Stimulated activated CD4-positive, alpha-beta T cell treated with anti-CD3 and anti-CD28 coated beads, Interleukin-1b, Interleukin-23, amount 100 ng/mL, for 24 hours (primary cell): ENCODE measurements at regions not wholly inside any gene's neighbourhood (a gene's known extent, or its start where the extent isn't known, plus 50 kb on each side); places are given as distances from the start of the nearest gene placed in this dataset.

Experiments used
- DNase-seq, 4 experiments: peaks; one replicate each; pipeline ENCODE4 v3.0.0-alpha.2; 2020; ENCODE audit warnings: low read depth in 4 of 4, low spot score in 1 of 4

DNA sequence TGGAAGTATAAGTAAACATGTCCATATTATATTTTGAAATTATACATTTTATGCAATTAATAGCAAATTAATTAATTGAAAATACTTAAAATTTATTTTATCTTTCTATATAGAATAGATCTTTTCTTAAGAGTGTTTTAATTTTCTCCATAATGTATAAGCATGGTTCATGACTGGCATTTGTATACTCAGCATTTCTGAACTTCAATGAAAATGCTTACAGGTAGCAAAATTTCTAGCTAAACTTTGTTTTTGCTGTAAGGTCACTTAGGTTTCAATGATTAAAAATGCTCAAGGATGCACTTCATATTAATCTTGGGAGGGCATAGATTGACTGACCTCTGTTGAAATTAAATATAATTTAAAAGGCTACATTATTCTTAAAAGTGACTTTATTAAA, 1108.1 kb downstream of the BRINP3 start:
- DNase-seq, result no peak

DNA sequence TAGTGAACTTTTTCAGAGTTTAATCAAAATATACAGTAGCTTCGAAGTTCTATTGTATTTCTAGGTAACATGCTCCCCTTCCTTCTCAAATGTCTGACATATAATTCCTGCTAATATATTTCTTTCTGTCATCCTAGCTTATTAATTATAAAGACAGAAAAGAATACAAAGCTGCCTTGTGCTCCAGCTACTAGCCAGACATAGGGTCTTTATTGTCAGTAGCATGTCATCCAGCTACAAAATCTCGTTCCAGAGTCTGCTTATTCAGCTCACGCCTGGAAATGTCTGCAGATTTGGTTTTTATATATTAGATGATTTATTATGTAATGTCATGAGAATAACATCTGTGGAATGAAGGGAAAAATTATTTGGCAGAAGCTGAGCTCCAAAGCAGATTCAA, 1102.8 kb downstream of the BRINP3 start:
- DNase-seq, result no peak

- DNase-seq, result no peak
Measured at GRCh38 chr1:189405419-189405818, 1072.2 kb downstream of the BRINP3 start.

DNA sequence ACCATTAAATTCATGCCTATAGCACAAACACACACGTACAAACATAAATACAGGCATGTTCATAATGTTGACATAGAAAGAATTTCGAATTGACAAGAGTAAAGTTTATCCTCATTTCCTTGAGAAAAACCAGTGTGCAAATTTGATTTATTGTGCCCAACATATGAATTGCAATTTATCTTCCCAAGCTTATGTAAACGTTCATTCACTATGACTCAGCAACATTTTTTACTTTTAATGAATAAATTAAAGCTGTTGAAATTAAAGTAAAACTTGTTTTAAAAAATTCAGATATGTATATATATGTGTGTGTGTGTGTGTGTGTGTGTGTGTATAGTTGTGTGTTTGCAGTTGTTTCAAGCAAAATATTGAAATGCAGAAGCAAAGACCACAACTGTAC, 1067.9 kb downstream of the BRINP3 start:
- DNase-seq, result no peak

GRCh38 chr1:189424746-189425331, 1052.8 kb downstream of the BRINP3 start:
- DNase-seq, result no peak

DNA sequence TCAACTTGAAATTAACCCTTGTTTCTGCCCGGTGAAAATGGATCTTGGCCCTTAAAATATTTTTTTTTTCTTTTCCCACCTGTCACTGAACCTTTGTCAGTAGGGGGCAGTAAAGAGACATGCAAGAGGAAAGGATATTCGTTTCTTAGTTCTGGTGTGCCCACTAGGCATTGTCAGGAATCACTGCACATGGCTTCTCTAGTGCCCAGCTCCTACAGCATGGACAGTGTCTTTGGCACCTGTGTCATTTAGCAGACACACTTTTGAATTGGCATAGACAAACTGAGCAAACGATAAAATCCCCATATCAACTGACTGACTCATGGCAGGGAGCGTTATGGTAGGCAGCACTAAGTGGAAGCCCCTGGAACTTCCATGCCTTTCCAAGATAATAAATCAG, 1048.1 kb downstream of the BRINP3 start:
- no peak for DNase-seq

DNA sequence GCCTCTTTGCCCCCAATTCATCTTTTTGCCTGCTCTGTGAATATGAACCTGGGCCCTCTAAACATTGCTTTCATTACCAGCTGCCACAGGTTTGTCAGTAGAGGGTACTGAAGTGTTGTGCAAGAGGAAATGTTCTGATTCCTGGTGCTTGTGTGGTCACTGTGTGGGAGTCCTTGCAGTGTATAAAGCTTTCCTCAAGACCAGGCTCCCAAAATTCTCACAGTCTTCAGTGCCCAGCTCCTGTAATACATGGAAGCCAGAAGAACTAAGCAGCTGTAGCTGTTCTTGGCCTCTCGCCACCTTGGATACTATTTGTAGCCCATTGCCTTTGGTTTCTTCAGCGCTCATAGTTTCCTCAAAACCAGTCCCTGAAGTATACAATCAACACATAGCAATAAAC, 1046.2 kb downstream of the BRINP3 start:
- no peak for DNase-seq

DNA sequence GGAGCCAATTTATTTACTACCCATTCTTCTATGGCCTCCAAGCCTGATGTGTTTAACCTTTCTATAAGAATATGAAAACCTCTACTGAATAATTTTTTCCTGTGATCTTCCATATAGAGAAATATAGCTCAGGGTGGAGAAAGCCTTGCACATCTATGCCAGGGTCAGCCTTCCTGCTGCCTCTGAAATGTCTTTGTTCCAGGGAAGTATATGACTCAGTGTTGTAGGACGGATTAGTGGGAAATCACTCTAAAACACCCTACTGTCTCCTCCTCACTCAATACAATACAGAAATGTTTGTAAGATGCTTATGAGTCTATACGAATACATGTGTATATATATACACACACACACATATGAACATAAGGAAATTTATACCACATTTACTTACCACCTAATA, 1044.9 kb downstream of the BRINP3 start:
- no peak for DNase-seq

DNA sequence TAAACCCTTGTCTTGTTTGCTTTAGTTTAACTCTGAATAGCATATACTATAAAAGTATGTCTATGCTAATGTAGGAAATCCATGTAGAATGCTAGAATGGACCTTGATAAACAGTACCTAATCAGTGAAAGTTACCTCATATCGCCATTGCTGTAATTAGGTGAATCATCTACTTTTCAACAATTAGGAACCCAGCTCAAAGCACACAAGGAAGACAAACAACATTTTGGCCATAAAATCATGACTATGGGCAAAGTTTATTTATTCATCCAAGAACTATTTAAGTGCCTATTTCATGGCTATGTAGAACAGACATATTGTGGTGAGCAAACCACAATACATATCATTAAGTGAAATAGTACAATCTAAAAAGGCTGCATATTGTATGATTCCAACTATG, 1043.2 kb downstream of the BRINP3 start:
- no peak for DNase-seq

- DNase-seq, result no peak
Measured at GRCh38 chr1:189435398-189435797, 1042.3 kb downstream of the BRINP3 start.

DNA sequence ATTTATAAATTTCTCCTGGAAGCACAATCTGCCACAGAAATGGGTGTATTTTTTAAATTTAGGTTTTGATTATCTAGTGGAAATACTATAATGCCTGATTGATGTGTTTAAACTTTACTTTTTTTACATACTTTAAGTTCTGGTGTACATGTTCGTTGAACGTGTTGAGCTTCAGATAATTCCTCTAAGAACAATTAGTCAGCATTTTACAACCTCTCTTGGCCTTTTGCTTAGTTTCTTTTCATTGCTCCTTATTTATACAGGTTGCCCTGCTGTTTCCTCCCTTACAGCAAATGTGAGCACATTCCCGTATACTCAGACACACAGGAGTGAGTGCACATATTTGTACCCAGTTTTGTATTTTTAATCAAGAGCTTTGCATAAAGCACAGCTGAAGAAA, 1038.9 kb downstream of the BRINP3 start:
- DNase-seq, result no peak

DNA sequence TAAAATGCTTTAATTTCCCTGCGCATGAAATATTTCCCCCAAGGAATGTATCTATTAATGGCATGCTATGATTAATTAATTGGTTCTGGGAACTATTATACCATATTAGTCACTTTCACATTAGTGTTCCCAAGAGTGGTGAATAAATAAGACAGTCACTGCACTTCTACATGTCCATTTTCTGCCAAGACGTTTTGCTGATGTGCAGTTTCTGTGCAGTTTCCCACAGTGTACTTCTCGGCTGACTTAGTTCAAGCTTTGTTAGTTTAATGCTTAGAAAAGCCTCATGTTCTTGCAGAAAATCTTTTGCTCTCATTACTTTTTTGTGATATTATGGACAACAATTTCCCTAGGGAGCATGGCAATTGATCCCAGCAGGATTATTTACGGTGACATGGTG, 1014.5 kb downstream of the BRINP3 start:
- DNase-seq, result no peak

DNA sequence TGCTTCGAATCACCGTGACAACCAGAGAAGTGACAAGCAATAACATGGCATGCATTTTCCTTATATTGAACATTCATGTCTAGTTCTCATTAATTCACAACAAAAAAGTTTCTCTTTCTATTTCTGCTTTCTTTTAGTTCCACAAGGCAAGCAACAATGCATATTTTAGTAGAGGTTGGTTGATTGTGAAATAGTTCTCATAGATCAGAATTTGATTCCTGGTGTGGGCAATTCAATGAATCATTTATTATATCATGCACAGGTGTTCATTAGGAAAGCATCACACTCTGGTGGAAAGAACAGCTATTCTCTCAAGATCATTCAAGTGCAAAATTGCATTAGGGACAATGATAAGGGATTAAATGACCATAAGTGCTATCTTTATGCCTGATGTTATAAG, 980.9 kb downstream of the BRINP3 start:
- DNase-seq, result no peak

DNA sequence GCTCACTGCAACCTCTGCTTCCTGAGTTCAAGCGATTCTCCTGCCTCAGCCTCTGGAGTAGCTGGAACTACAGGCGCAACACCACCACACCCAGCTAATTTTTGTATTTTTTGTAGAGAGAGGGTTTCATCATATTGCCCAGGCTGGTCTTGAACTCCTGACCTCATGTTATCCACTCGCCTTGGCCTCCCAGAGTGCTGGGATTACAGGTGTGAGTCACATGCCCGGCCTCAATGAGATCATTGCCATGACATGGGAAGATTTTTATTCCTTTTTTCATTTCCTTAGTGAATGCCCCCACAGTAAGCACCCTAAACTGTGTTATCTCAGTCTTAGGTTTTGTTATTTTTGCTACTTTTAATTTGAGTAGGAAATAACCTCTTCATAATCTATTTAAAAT, 977.9 kb downstream of the BRINP3 start:
- no peak for DNase-seq

DNA sequence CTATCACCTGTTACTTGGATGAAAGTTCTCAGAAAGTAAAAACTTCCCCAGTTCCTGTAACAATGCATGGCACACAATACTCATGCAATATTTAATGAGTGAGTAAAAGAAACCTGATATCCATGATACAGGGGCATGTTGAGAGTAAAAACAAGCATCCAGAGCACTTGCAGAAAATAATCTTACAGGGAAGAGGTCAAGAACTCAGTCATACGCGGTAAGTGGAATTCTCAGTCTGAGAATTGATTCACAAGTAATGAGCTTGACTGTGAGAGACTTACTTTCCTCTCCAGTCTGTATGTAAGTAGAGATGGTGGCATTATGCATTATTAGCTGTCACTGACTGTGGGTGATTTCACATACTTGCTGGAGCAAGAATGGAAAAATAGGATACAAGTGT, 976.9 kb downstream of the BRINP3 start:
- DNase-seq, result no peak

- DNase-seq, result no peak
Measured at GRCh38 chr1:189510827-189511226, 966.8 kb downstream of the BRINP3 start.

DNA sequence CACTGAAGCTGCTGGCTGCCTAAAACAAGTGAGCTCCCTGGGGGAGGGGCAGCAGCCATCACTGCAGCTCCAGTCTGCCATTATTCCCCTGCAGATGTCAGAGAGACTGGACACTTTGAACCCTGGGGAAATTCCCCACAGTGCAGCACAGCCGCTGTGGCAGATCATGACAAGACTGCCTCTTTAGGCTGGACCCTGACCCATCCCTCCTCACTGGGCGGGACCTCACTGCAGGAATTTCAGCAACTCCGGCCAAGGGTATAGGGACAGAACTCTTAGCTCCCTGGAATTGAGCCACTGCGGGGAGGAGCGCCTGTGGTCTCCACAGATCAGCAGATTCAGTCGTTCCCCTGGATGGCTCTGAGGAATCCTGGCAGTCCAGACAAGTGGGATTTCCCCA, 964.6 kb downstream of the BRINP3 start:
- DNase-seq, result no peak

DNA sequence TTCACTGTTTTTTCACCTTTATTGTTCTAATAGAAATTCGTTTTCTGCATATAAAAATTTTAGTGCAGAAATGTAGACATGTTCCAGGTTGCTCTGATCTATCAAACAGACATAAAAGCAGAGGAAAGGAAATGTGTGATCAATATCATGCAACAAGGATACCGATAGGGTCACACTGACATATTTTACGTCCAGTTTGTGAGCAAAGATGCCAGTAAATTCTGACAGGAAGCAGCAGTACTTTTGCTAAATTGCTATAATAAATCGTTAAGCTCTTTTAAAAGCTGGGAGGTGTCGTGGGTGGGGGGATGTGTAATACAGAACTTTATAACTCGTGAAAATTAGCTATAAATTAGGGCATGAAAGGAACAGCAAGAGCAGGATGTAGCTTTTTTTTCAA, 955.2 kb downstream of the BRINP3 start:
- DNase-seq, result no peak

- DNase-seq, result no peak
Measured at GRCh38 chr1:189524501-189524900, 953.2 kb downstream of the BRINP3 start.

DNA sequence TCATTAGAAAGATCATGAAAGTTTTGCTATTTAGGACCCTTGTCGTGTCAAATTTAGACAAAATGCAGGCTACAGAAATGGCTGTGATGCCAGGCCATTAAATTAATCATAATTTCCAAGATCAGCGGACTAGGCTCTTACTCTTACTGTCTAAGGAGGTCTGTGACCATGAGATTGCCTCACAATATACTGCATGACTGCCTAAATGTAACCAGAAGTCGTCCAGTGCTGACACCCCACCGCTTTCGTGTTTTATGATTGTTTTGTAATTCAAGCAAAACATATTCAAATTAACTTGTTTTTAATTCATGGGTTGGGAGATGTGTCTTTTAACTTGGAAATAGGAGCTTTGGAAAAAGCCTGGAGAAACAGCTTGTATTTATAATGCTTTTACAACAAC, 947.5 kb downstream of the BRINP3 start:
- DNase-seq, result no peak

DNA sequence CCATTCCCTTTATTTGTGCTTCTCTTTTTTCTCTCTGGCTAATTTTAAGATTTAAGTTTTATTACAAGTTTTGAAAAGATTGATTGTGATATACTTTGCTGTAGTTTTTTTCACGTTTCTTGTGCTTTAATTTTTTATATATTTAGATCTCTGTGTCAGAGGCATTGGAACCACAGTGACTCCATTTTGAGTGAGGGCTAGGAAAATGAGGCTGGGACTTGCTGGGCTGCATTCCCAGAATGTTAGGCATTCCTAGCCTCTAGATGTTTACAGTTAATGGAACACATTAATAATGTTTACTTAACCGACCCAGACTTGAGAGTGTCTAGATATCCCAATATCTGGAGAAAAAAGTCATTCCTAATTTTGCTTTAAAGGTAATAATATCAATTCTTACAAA, 939.4 kb downstream of the BRINP3 start:
- no peak for DNase-seq

DNA sequence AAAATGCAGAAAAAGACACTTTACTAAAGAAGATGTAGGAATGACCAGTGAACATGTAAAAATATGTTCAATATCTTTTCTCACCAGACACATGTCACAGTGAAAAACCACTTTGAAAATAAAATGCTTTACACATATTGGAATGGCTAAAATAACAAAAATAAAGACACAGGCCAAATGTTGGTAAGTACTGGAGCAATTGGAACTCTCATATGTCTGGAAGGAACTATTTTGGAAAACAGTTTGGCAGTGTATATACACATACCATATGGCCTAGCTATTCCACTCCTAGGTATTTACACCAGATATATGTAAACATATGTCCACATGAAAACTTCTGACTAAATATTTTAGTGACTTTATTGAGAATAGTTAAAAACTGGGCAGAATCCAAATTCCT, 927.2 kb downstream of the BRINP3 start:
- DNase-seq, result no peak

- DNase-seq, result no peak
Measured at GRCh38 chr1:189563784-189564183, 913.9 kb downstream of the BRINP3 start.

DNA sequence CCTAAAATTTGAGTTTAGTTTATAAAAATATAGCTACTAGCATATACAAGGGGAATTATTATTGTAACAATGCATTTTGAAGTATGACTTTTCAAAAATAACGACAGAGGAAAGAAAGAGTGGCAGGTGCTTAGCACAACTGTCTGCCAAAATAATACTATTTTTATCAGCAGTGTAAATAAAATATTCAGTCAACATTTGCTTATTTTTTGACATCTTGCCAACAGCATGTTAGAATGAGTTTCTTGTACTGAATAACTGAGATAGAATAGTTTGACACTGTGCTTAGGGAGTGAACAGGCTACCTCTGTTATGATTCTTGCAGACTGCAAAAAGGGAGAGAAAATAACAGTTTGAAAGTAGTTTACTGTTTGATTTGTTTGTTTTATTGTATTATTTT, 909.8 kb downstream of the BRINP3 start:
- no peak for DNase-seq
